OCI-LY3 (cell line): ENCODE measurements at regions not wholly inside any gene's neighbourhood (a gene's known extent, or its start where the extent isn't known, plus 50 kb on each side); places are given as distances from the start of the nearest gene placed in this dataset.
"Not testable (repeated sequence)": the region's sequence is repeated elsewhere in the genome, so short reads cannot be mapped to it uniquely, and the experiment has no call there.

Experiments
- EZH2phosphoT487 ChIP-seq: fragments of 200-600 bp; shearing (Covaris generic); IDR thresholded peaks from 2 replicates; pipeline ENCODE4 v1.6.1; 2018; ENCODE audit warnings: antibody characterized with exemption, mixed run types, low read depth
- TF ChIP-seq, protein P1 (sequence below): fragments of 200-600, 300-600 bp; sonication (generic); IDR thresholded peaks from 2 replicates; pipeline ENCODE4 v1.5.1; 2014; ENCODE audit warnings: antibody characterized with exemption, low read length, low read depth

DNA sequence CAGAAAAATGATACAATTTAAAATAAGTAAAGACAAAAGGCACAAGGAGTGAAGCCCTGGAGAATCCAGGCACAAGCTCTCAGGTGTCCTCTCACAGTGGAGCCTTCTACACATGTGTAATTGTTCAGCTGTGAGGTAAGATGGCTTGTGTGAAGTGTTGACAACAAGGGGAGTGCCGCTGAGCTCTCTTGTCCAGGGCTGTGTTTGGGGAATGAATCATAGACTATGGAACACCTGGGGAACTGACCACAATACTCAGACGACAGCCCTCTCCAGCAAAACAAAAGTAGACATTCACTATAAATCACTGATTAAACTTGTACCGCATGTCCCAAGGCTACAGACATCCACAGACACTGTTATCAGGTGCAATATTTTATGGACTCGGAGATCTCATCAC lies 940.1 kb downstream of the TMEM121 start:
- TF ChIP-seq, protein P1, sequence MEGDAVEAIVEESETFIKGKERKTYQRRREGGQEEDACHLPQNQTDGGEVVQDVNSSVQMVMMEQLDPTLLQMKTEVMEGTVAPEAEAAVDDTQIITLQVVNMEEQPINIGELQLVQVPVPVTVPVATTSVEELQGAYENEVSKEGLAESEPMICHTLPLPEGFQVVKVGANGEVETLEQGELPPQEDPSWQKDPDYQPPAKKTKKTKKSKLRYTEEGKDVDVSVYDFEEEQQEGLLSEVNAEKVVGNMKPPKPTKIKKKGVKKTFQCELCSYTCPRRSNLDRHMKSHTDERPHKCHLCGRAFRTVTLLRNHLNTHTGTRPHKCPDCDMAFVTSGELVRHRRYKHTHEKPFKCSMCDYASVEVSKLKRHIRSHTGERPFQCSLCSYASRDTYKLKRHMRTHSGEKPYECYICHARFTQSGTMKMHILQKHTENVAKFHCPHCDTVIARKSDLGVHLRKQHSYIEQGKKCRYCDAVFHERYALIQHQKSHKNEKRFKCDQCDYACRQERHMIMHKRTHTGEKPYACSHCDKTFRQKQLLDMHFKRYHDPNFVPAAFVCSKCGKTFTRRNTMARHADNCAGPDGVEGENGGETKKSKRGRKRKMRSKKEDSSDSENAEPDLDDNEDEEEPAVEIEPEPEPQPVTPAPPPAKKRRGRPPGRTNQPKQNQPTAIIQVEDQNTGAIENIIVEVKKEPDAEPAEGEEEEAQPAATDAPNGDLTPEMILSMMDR: not testable (repeated sequence)
- TF ChIP-seq EZH2phosphoT487: not testable (repeated sequence)
